IPS-15b (cell line): ENCODE measurements at regions not wholly inside any gene's neighbourhood (a gene's known extent, or its start where the extent isn't known, plus 50 kb on each side); places are given as distances from the start of the nearest gene placed in this dataset.

ENCODE experiments used
- H3K27me3 ChIP-seq: one replicate; pipeline ENCODE4 v1.6.1; 2013; ENCODE audit warnings: low read length; ENCODE audit not compliant: control insufficient read depth, insufficient read depth
- H3K36me3 ChIP-seq: one replicate; pipeline ENCODE4 v1.6.1; 2013; ENCODE audit warnings: low read length; ENCODE audit not compliant: control insufficient read depth, insufficient read depth
- H3K4me1 ChIP-seq: one replicate; pipeline ENCODE4 v1.6.1; 2013; ENCODE audit warnings: mild to moderate bottlenecking, low read length; ENCODE audit not compliant: control insufficient read depth, insufficient read depth
- H3K4me3 ChIP-seq: one replicate; pipeline ENCODE4 v1.5.1; 2013; ENCODE audit warnings: low read depth, low read length
- H3K9ac ChIP-seq: one replicate; pipeline ENCODE4 v1.6.1; 2013; ENCODE audit warnings: low read depth, mild to moderate bottlenecking, low read length
- H3K9me3 ChIP-seq: one replicate; pipeline ENCODE4 v1.6.1; 2013; ENCODE audit warnings: mild to moderate bottlenecking, low read length; ENCODE audit not compliant: control insufficient read depth, insufficient read depth

GRCh38 chr7:101693498-101694091, 64.5 kb upstream of the MYL10 start:
- H3K4me1 ChIP-seq = no peaks in the 10 kb centered on the region
- H3K9me3 ChIP-seq = no peaks in the 10 kb centered on the region
- no peak overlapping the region for H3K9ac ChIP-seq
- peaks cover 6% of the 10 kb centered on the region for H3K27me3 ChIP-seq
- no peak overlapping the region for H3K4me3 ChIP-seq
- H3K36me3 ChIP-seq = no peaks in the 10 kb centered on the region

- Histone ChIP-seq H3K4me1 (no peaks in the 10 kb centered on the region), H3K4me3 (no peak overlapping the region), H3K9ac (no peak overlapping the region), H3K27me3 (no peaks in the 10 kb centered on the region), H3K36me3 (no peaks in the 10 kb centered on the region), H3K9me3 (no peaks in the 10 kb centered on the region)
These were observed 69.9 kb upstream of the MYL10 start for GRCh38 chr7:101698964-101699363.

- H3K27me3 ChIP-seq = no peaks in the 10 kb centered on the region
- no peaks in the 10 kb centered on the region for H3K9me3 ChIP-seq
- no peak overlapping the region for H3K9ac ChIP-seq
- no peaks in the 10 kb centered on the region for H3K36me3 ChIP-seq
- no peaks in the 10 kb centered on the region for H3K4me1 ChIP-seq
- H3K4me3 ChIP-seq = no peak overlapping the region
These were observed 70.3 kb upstream of the MYL10 start for GRCh38 chr7:101699399-101699798.

GRCh38 chr7:101699881-101700823, 71.1 kb upstream of the MYL10 start:
- no peak overlapping the region for H3K9ac ChIP-seq
- no peaks in the 10 kb centered on the region for H3K9me3 ChIP-seq
- H3K36me3 ChIP-seq = no peaks in the 10 kb centered on the region
- H3K27me3 ChIP-seq = no peaks in the 10 kb centered on the region
- no peaks in the 10 kb centered on the region for H3K4me1 ChIP-seq
- H3K4me3 ChIP-seq = no peak overlapping the region

- Histone ChIP-seq H3K27me3 (no peaks in the 10 kb centered on the region), H3K9ac (no peak overlapping the region), H3K4me3 (no peak overlapping the region), H3K9me3 (no peaks in the 10 kb centered on the region), H3K4me1 (no peaks in the 10 kb centered on the region), H3K36me3 (no peaks in the 10 kb centered on the region)
These were observed 72.2 kb upstream of the MYL10 start for GRCh38 chr7:101701153-101701794.

GRCh38 chr7:101702362-101702850, 73.3 kb upstream of the MYL10 start:
- no peaks in the 10 kb centered on the region for H3K9me3 ChIP-seq
- H3K36me3 ChIP-seq = no peaks in the 10 kb centered on the region
- H3K4me1 ChIP-seq = no peaks in the 10 kb centered on the region
- no peak overlapping the region for H3K9ac ChIP-seq
- H3K27me3 ChIP-seq = no peaks in the 10 kb centered on the region
- H3K4me3 ChIP-seq = no peak overlapping the region

GRCh38 chr7:101705331-101705730, 76.2 kb upstream of the MYL10 start:
- Histone ChIP-seq H3K9me3 (no peaks in the 10 kb centered on the region), H3K4me3 (no peak overlapping the region), H3K9ac (no peak overlapping the region), H3K36me3 (no peaks in the 10 kb centered on the region), H3K4me1 (no peaks in the 10 kb centered on the region), H3K27me3 (no peaks in the 10 kb centered on the region)

- Histone ChIP-seq H3K4me1 (no peaks in the 10 kb centered on the region), H3K9me3 (no peaks in the 10 kb centered on the region), H3K9ac (no peak overlapping the region), H3K27me3 (no peaks in the 10 kb centered on the region), H3K36me3 (no peaks in the 10 kb centered on the region), H3K4me3 (no peak overlapping the region)
These were observed 78.5 kb upstream of the MYL10 start for GRCh38 chr7:101707587-101707986.

GRCh38 chr7:101708223-101708622, 79.1 kb upstream of the MYL10 start:
- H3K9me3 ChIP-seq = no peaks in the 10 kb centered on the region
- H3K27me3 ChIP-seq = no peaks in the 10 kb centered on the region
- no peaks in the 10 kb centered on the region for H3K4me1 ChIP-seq
- H3K9ac ChIP-seq = no peak overlapping the region
- H3K4me3 ChIP-seq = no peak overlapping the region
- H3K36me3 ChIP-seq = no peaks in the 10 kb centered on the region

GRCh38 chr7:101712652-101713051, 83.6 kb upstream of the MYL10 start:
- no peak overlapping the region for H3K9ac ChIP-seq
- H3K27me3 ChIP-seq = no peaks in the 10 kb centered on the region
- H3K36me3 ChIP-seq = no peaks in the 10 kb centered on the region
- no peaks in the 10 kb centered on the region for H3K4me1 ChIP-seq
- no peaks in the 10 kb centered on the region for H3K9me3 ChIP-seq
- no peak overlapping the region for H3K4me3 ChIP-seq

- Histone ChIP-seq H3K36me3 (no peaks in the 10 kb centered on the region), H3K9me3 (no peaks in the 10 kb centered on the region), H3K4me1 (no peaks in the 10 kb centered on the region), H3K27me3 (no peaks in the 10 kb centered on the region), H3K9ac (no peak overlapping the region), H3K4me3 (no peak overlapping the region)
These were observed 85.0 kb upstream of the MYL10 start for GRCh38 chr7:101714097-101714496.
